HG03066 (cell line): ENCODE measurements at regions not wholly inside any gene's neighbourhood (a gene's known extent, or its start where the extent isn't known, plus 50 kb on each side); places are given as distances from the start of the nearest gene placed in this dataset.
A peak's percentile ranks its signal among the peaks of the same experiment; 100 is the strongest.

Experiments used
- ATAC-seq: cut with Tn5 transposase; IDR thresholded peaks from one replicate; pipeline ENCODE4 v1.9.1; 2021; ENCODE audit warnings: low read depth; ENCODE audit not compliant: unreplicated experiment

DNA sequence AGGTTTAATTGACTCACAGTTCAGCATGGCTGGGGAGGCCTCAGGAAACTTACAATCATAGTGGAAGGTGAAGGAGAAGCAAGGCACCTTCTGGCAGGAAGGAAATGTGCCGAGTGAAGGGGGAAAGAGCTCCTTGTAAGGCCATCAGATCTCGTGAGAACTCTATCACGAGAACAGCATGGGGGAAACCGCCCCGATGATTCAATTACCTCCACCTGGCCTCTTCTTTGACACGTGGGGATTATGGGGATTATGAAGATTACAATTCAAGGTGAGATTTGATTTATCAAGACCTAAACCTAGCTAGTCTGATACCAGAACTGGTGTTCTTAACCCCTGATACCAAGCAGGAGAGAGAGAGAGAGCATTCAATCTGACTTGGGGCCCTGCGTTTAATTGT is 258.7 kb downstream of the PTEN start:
- ATAC-seq: no peak

DNA sequence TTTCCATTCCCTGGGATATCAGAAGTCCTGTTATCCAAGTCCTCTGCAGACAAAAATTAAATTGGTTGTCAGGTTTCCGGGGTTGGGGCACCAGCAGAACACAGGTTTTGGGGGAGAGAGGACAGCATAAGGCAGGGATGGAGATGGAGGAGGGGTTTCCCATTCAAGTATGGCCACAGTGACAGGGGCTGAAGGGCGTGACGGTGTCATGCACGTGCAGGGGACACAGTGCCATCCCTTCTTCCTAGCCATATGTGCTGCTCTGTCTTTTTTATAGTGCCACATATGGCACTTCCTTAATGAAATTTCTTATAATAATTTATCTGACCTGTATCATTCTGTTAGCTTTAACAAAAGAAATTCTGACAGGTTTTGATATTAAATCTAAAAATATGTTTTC is 259.2 kb downstream of the PTEN start:
- ATAC-seq: no peak

DNA sequence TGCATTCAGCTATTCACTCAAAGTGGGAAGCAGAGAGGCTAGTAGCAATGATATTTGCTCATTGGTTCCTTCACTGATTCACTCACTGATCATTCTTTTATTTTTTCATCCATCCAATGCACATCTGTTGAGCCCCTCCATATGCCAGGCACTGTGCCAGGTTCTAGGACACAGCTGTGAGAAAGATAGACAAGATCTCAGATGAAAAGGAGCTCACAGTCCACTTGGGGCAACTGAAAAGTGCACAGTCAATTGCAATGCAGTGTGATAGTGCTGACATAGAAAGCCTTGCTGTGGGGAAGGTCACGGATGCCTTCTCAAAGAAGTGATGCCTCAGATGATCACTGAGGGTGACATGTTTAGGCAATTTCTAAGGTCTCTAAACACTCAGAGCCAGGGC is 262.3 kb downstream of the PTEN start:
- no peak for ATAC-seq

DNA sequence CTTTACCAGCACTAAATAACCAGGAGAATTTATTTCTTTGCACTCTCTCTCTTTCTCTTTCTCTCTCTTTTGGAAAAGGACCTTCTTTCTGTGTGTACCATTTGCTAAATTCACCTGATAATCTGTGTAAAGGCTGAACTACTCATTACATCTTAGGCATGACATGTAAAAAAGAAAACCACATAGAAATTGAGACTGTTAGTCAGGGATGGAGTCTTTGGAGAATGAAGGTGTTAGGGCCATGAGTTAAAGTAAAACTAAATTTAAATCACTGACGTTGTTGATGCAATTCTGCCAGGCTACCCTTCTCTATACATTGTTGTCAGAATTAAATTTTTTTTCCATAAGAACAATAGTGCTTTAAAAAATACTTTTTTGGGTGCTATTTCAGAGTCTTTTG is 263.3 kb downstream of the PTEN start:
- ATAC-seq: no peak

DNA sequence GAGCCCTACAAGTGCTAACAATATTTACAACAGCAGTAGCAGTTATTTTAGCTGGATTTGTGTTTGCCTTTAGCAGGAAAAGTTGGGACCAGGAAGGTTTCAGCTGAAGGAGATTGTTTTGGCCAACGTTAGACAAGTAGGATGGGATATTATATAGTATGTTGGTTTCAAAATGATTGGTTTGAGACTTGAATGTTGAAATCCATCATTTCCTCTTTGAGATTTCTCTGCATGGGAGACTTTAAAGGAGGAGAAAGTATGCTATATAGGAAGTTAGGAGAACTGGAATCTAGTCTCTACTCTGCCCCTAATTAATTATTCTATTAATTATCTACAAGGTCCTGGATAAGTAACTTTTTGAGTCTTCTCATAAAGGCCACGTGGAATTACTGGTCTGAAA is 263.8 kb downstream of the PTEN start:
- no peak for ATAC-seq

DNA sequence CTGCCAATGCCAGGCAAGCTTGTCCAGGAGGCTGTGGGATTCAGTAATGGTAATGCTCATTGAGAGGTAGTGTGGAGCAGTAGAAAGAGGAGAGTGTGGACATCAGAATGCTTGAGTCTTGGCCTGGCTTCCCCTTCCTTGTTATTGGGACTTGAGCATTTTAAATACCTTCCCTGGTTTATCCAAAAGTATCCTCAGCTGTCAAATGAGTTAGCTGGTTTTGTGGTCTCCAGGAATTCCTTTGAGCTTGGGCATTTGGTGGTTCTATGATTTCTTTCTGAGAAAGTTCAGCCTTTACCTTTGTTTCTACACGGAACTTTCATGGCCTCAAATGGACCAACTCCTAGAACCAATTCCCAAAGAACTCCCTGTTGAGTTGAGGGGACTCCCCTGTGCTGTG is 264.3 kb downstream of the PTEN start:
- ATAC-seq: no peak

DNA sequence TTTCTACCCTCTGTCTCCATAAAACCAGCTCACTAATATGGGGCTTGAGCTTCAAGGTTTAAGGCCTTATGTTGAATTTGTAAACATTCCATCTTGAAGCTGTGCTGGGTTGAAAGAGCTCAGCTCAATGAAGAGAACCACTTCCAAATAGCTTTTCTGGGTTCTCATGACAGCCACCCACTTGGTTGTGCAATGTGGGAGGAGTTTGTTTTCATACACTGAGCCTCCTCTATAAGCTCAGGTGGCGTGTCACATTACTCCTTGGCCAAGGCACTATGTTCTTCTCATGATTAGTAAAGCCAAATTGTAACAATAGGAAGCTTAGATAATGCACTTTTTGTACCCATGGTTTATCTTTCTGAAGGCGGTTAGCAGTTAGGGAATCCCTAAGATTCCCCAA is 265.6 kb downstream of the PTEN start:
- ATAC-seq: no peak

DNA sequence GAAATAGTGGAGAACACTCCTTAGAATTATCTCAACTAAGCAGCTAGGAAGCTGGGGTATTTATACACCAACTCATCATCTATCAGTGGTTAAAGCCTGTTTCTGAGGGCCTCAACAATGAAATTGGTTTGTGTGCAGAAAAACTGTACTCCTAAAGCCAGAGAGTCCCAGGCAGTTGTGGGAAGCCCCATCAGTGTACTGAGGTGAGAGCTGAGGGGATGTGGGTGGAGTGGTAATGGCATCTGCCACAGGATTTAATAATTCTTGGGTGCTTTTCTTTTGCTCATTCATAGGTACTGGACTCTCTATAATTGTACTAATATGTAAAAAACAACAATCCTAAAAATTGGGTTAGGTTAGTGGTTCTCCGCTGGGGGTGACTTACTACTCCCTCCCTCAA is 267.5 kb downstream of the PTEN start:
- ATAC-seq: no peak

DNA sequence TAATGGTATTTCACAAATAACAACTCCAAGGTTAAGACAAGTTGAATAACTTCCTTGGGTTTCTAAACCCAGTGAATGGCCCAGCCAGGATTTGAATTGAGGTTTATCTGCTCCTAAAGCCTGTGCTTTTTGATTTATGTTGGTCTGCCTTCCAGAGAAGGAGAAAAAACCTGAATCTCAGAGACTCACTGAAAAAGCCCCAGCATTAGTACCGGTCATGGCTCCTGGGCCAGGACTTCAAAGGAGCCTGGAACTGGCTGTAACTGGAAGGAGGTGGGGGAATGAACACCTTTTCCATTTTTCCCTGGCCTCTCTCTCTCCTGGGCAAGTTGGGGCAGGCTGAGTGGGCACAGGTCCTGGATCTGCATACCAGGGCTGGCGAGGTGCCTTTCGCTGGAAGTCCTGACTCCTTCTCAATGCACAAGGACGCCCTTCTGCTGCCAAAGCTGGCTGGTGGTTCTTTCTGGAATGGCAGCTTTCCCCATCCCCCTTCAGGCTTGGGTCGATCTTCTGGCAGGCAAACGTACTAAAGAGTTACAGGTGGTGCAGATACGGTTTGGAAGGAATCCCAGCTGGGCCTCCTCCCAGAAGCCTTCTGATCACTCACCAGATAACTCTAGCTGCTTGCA is 268.2 kb downstream of the PTEN start:
- no peak for ATAC-seq

DNA sequence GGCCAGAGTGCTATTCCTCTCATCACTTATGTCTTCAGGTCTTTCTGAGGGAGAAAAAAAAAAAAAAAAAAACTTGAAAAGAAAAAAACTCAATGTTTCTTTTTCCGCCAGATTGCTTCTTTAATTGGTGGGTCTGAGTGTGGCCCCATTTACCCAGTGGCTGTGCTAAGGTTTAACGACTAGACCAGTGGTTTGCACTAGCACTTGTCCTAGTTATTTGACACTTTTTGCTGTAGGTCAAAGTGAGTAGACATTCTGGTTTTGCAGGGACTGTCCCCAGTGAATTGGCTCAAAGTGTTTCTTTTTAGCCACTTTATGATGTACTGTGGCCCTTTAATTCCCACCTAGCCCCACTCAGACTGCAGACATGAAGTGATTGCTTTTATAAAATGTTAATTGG is 273.3 kb downstream of the PTEN start:
- no peak for ATAC-seq

DNA sequence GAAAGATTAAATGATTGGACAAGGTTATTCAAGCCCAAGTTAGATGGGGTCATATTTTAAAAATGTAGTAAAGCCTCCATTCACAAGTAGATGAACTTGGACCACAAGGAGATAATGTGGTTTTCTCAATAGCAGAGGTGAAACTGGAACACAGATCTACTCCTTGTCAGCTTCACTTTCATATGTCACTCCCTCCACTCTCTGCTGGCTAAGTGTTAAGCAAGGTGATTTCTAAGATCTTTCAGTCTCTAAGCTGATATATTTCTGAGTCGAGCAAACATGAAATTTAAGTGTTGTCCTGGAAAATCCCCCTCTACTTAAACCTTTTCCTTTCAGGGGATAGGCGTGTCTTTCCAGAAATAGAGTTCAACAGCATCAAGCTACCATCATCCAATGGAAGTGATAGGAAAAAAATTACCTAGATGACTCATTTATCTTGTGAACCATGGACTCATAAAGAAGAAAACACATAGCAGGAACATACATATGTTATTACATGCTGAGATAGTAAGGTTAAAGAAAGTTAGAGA is 275.0 kb downstream of the PTEN start:
- peak; percentile 92 for ATAC-seq

DNA sequence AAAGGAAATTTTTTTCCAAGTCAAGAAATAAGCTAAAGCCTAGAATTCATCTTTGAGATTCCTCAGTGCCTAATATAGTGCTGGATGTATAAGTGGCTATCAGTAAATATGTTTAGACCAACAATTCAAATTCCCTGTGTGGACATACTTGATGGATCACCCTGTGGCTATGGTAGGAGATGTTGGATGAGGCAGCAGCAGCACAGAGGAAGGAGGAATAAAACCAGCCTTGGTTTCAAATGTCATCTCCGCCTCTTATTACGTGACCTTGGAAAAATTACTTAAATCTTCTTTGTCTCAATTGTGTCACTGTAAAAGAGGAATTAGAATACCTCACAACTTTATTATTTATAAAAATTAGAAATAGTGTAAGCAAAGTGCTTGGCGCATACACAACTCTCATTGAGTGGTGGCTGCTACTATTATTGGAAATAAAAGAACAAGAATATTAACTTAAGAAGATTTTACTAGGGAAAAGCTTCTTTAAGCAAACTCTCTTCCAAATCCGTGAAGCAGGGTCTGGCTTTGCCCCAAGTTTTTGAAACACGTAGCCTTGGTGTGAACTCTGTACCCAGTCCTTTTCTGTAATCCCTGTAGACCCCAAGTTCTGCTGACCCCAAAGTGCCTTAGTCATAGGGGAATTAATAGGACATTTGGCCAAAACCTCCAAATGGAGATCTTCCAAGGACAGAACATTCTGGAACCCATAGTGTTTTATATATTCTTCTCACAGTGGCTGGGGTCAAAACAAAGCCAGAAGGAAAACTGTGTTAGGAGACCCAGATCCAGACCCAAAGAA is 283.8 kb downstream of the PTEN start:
- no peak for ATAC-seq

DNA sequence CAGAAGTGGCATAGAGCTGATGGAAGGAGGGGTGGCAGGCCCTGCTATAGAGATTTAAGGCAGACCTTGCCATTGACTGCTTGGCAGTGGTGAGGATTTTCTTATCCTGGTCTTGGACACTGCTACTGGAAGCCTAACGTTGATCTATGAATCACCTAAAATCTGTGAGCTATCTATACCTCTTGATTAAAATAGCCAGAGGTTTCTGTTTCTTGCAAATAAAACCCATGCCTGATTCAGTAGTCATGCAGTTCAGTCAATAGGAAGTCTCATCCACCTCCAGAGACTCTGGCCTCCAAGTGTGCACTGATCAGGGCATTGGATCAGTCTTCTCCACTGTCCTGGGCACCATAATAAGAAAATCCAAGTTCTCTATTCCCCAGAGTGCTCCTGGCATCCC is 286.5 kb downstream of the PTEN start:
- no peak for ATAC-seq

DNA sequence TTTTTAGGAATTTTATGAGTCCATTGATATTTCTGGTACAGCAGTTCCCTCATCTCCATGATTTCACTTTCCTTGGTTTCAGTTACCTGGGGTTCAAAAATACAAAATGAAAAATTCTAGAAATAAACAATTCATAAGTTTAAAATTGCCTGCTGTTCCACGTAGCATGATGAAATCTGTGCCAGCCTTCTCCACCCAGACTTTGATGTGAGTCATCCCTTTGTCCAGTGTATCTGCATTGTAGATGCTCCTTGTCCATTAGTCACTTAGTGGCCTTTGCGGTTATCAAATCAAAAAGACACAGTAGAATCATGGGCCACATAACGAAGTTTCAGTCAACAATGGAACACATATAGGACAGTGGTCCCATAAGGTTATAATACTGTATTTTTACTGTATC is 286.9 kb downstream of the PTEN start:
- ATAC-seq: no peak

DNA sequence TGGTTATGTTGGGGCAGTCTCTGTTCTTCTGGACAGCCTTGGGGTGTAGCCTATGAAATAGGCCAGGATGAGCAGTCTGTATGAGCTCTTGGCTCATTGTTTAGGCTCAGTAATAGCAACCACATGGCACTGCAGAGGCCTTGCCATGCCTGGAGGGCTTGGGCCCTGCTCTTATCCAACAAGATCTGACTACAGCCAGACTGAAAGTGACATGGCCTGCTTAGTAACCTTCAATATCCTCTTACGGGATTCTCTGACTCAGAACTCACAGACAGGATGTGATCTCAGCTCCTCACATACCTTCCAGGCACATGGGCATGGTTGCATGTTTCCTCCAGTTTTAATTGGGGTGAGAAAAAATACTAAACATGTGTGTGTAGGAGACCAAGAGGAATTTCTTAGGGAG is 289.3 kb downstream of the PTEN start:
- peak; percentile 76 for ATAC-seq

DNA sequence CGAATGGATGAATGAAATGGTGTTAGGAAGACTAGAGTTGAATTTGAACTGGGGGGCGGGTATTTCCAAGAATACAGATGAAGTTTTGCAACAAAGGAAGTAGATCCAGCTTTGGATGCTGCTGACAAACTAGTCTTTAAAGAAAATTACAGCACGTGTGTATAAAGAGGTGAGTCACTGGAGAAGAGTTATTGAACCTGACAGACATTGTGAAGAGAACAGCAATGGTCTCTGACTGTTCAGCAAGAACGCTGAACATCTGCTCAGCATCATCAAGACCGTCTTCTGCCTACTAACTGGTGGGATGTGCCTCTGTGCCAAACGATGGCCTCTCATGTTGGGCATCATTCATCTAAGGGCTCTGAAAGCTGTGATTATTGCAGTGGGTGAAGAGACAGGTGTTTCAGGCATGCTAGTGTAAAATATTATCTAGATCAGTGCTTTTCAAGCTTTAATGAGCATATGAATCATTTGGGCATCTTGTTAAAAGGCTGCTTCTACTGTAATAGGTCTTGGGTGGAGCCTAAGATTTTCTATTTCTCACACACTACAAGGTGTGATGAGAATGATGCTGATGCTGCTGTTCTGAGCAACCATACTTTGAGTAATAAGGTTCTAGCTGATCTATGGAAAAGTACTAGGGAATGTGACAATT is 291.3 kb downstream of the PTEN start:
- no peak for ATAC-seq

DNA sequence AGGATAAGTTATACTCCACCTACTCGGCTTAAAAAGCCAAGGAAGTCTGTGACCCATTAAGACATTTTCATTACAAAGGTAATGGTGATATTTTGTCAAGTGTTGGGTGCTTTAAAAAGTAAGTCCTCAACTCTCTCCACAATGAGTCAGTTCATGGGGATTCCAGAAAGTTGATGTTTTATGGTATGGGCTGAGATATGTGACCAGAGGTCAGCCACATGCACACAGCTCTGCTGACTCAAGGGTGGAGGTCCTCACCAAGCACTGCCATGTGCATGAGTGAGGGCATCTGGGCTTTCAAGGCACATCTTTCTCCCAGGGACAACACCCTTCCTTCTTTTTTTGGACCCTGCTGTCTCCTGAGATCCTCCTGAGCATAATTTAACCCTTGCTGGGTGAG is 292.9 kb downstream of the PTEN start:
- ATAC-seq: no peak

DNA sequence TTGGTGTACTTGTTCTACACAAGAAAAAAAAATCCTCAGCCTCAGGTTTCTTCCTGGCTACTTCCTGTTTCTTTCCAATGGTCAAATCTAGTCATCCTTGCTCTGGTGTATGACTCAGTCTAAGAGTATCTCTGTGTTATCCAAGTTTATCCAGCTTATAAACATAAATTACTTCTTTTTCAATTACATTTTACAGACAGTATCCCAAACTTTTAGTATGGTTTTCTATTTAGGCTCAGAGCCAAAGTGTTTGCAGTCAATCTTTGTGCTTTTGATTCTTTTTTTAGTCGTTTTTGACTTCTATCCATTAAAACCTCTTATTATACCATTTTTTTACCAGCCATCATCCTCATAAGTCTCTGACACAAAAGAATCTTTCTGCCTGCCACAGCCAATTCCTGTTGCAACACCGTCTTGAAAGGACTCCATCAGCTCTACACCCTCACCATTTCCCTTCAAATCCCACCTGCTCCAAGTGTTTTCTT is 294.6 kb downstream of the PTEN start:
- ATAC-seq: no peak

DNA sequence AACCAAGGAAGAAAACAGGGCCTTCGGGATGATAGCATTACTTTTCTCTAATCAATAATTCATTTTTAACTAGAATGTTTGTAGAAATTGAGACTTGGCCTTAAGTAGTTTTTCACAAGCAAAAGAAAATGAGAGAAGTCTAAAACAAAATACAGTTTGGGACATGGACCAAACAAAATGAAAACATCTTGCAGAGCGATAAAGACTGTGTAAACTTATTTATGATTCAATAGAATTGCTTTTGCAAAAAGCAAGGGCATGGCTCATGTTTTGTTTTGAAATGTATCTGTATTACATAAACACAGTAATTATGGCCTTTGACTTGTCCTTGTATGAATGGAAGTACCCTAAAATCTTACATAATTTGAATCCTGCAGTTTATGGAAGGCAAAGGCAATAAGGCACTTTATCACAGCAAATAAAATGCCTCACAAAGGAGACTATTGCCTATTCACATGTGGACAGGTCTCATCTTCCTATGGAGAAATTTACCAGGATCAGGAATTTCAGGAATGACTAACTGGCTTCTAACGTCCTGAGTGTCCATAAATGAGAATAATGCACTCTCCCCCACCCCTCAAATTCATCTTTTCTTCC is 295.2 kb downstream of the PTEN start:
- ATAC-seq: no peak

DNA sequence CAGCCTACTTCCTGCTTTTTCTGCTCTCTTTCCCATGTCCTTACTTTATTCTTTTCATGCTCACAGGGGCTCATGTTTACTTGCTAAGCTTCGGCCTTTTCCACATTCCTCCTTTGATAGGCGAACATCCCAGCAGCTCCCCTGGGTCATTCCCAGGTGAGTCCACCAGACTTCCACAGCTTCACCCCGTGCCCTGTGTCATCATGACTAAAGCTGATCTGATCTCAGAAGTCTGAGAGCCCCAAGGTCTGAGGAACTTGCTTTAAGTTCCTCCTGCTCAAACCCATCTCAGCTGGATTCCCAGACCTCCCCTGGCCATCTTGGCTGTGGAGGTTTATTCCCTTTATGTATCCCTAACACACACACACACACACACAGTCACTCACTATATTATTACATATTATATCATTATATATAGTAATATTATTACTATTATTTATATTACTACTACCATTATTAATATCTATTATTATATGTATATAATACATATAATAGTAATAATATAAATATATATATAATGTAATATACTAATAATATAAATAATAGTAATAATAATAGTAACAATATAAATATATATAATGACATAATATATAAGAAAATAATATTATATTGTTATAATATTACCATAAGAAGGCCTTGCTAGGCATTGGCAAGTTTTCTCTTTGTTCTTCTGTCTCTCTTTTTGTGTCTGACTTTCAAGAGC is 295.9 kb downstream of the PTEN start:
- no peak for ATAC-seq

DNA sequence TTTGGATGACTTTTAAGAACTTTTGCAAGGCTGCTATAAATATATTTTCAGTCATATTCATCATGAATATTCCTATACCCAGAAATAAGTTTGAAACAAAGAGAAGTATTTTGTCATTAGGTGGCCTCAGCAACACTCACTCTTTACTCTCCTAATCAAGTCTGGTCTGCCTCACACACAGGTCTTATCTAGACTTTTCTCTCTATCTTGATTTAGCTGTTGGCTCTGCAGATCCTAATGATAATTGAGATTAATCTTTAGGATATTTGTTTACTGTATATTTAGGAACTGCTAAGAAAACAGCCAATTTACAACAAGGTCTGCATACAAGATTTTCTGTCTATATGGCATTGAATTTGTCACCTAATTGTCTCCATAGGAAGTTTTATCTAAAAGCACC is 297.6 kb downstream of the PTEN start:
- no peak for ATAC-seq
